Stimulated activated CD4-positive, alpha-beta T cell treated with anti-CD3 and anti-CD28 coated beads, TNF-alpha, amount 100 ng/mL, for 24 hours (primary cell): ENCODE measurements at regions not wholly inside any gene's neighbourhood (a gene's known extent, or its start where the extent isn't known, plus 50 kb on each side); places are given as distances from the start of the nearest gene placed in this dataset.
"Not testable (repeated sequence)": the region's sequence is repeated elsewhere in the genome, so short reads cannot be mapped to it uniquely, and the experiment has no call there.

Experiments used
- DNase-seq, 3 experiments: peaks; one replicate each; pipeline ENCODE4 v3.0.0-alpha.2; 2020; ENCODE audit warnings: low read depth in 3 of 3

- DNase-seq, result no peak
Observed at GRCh38 chr16:8453359-8453758, 137.0 kb downstream of the TMEM114 start.

- DNase-seq, result no peak
Observed at GRCh38 chr16:8452941-8453340, 137.4 kb downstream of the TMEM114 start.

GRCh38 chr16:8436931-8437330, 153.4 kb downstream of the TMEM114 start:
- DNase-seq, result no peak

- no peak for DNase-seq
Observed at GRCh38 chr16:8431783-8432182, 158.5 kb downstream of the TMEM114 start.

- DNase-seq, result no peak
Observed at GRCh38 chr16:8430401-8430800, 159.9 kb downstream of the TMEM114 start.

GRCh38 chr16:8426569-8426968, 163.7 kb downstream of the TMEM114 start:
- DNase-seq, result no peak

- no peak for DNase-seq
Observed at GRCh38 chr16:8417145-8417544, 173.2 kb downstream of the TMEM114 start.

- no peak for DNase-seq
Observed at GRCh38 chr16:8408855-8409567, 181.3 kb downstream of the TMEM114 start.

- no peak for DNase-seq
Observed at GRCh38 chr16:8407351-8407750, 183.0 kb downstream of the TMEM114 start.

- no peak for DNase-seq
Observed at GRCh38 chr16:8403978-8404749, 186.1 kb downstream of the TMEM114 start.

GRCh38 chr16:8402981-8403843, 187.1 kb downstream of the TMEM114 start:
- DNase-seq, result no peak

- not testable (repeated sequence) for DNase-seq
Observed at GRCh38 chr16:8400683-8401082, 189.6 kb downstream of the TMEM114 start.

GRCh38 chr16:8398548-8398947, 191.8 kb downstream of the TMEM114 start:
- no peak for DNase-seq

- DNase-seq, result no peak
Observed at GRCh38 chr16:8397223-8397622, 193.1 kb downstream of the TMEM114 start.

- no peak for DNase-seq
Observed at GRCh38 chr16:8396463-8396862, 193.8 kb downstream of the TMEM114 start.

GRCh38 chr16:8391257-8391656, 199.1 kb downstream of the TMEM114 start:
- DNase-seq, result no peak

GRCh38 chr16:8388684-8389083, 201.6 kb downstream of the TMEM114 start:
- no peak for DNase-seq

- no peak for DNase-seq
Observed at GRCh38 chr16:8381814-8382213, 208.5 kb downstream of the TMEM114 start.

- no peak for DNase-seq
Observed at GRCh38 chr16:8380311-8380710, 210.0 kb downstream of the TMEM114 start.

GRCh38 chr16:8377864-8378263, 212.4 kb downstream of the TMEM114 start:
- no peak for DNase-seq

- no peak for DNase-seq
Observed at GRCh38 chr16:8376858-8377257, 213.5 kb downstream of the TMEM114 start.

GRCh38 chr16:8376430-8376829, 213.9 kb downstream of the TMEM114 start:
- no peak for DNase-seq
